ENCODE measurements at regions not wholly inside any gene's neighbourhood (a gene's known extent, or its start where the extent isn't known, plus 50 kb on each side); places are given as distances from the start of the nearest gene placed in this dataset.

GRCh38 chr12:40515041-40515816, 177.0 kb upstream of the CNTN1 start:
- TF ChIP-seq MAX (IDR thresholded peaks at IDR 0.05; ENCODE audit: low read depth, low read length) (no peak), CTCF (IDR thresholded peaks at IDR 0.05; ENCODE audit: low read depth, low read length) (no peak), MYC (IDR thresholded peaks at IDR 0.05; ENCODE audit: low read depth, low read length) (no peak), POLR2A (IDR thresholded peaks at IDR 0.05; ENCODE audit: extremely low read depth, insufficient read length) (no peak)
- H3K4me3 ChIP-seq (ENCODE audit: low read depth, low read length) = no peak overlapping the region
- DNase-seq (ENCODE audit: low read depth) = peak; percentile 52

- no peak overlapping the region for H3K4me3 ChIP-seq (ENCODE audit: low read depth, low read length)
- no peak for TF ChIP-seq MAX (IDR thresholded peaks at IDR 0.05; ENCODE audit: low read depth, low read length)
- TF ChIP-seq POLR2A (IDR thresholded peaks at IDR 0.05; ENCODE audit: extremely low read depth, insufficient read length) = no peak
- TF ChIP-seq MYC (IDR thresholded peaks at IDR 0.05; ENCODE audit: low read depth, low read length) = no peak
- no peak for TF ChIP-seq CTCF (IDR thresholded peaks at IDR 0.05; ENCODE audit: low read depth, low read length)
- DNase-seq (ENCODE audit: low read depth) = no peak
Observed at GRCh38 chr12:40522837-40523236, 169.4 kb upstream of the CNTN1 start.

- no peak overlapping the region for H3K4me3 ChIP-seq (ENCODE audit: low read depth, low read length)
- TF ChIP-seq MYC (IDR thresholded peaks at IDR 0.05; ENCODE audit: low read depth, low read length) = no peak
- no peak for DNase-seq (ENCODE audit: low read depth)
Observed at GRCh38 chr12:40525054-40525453, 167.2 kb upstream of the CNTN1 start.

- no peak for TF ChIP-seq MYC (IDR thresholded peaks at IDR 0.05; ENCODE audit: low read depth, low read length)
- TF ChIP-seq CTCF (IDR thresholded peaks at IDR 0.05; ENCODE audit: low read depth, low read length) = no peak
- no peak for TF ChIP-seq POLR2A (IDR thresholded peaks at IDR 0.05; ENCODE audit: extremely low read depth, insufficient read length)
- TF ChIP-seq MAX (IDR thresholded peaks at IDR 0.05; ENCODE audit: low read depth, low read length) = no peak
Observed at GRCh38 chr12:40534828-40535227, 157.4 kb upstream of the CNTN1 start.

GRCh38 chr12:40551466-40551865, 140.8 kb upstream of the CNTN1 start:
- no peak for DNase-seq (ENCODE audit: low read depth)
- TF ChIP-seq POLR2A (IDR thresholded peaks at IDR 0.05; ENCODE audit: extremely low read depth, insufficient read length) (no peak), MYC (IDR thresholded peaks at IDR 0.05; ENCODE audit: low read depth, low read length) (no peak), CTCF (IDR thresholded peaks at IDR 0.05; ENCODE audit: low read depth, low read length) (no peak), MAX (IDR thresholded peaks at IDR 0.05; ENCODE audit: low read depth, low read length) (no peak)
- no peak overlapping the region for H3K4me3 ChIP-seq (ENCODE audit: low read depth, low read length)

More at GRCh38 chr12:40534828-40535227, 157.4 kb upstream of the CNTN1 start:
- no peak overlapping the region for H3K4me3 ChIP-seq (ENCODE audit: low read depth, low read length)
- no peak for DNase-seq (ENCODE audit: low read depth)

- no peak for DNase-seq (ENCODE audit: low read depth)
- no peak overlapping the region for H3K4me3 ChIP-seq (ENCODE audit: low read depth, low read length)
- TF ChIP-seq POLR2A (IDR thresholded peaks at IDR 0.05; ENCODE audit: extremely low read depth, insufficient read length) = no peak
- TF ChIP-seq MYC (IDR thresholded peaks at IDR 0.05; ENCODE audit: low read depth, low read length) = no peak
- TF ChIP-seq CTCF (IDR thresholded peaks at IDR 0.05; ENCODE audit: low read depth, low read length) = no peak
- no peak for TF ChIP-seq MAX (IDR thresholded peaks at IDR 0.05; ENCODE audit: low read depth, low read length)
Observed at GRCh38 chr12:40552868-40553267, 139.4 kb upstream of the CNTN1 start.
